HG02981 (cell line): ENCODE measurements at regions not wholly inside any gene's neighbourhood (a gene's known extent, or its start where the extent isn't known, plus 50 kb on each side); places are given as distances from the start of the nearest gene placed in this dataset.
A peak's percentile ranks its signal among the peaks of the same experiment; 100 is the strongest.

Experiments used
- ATAC-seq: cut with Tn5 transposase; IDR thresholded peaks from one replicate; pipeline ENCODE4 v1.9.1; 2021; ENCODE audit warnings: mild to moderate bottlenecking, moderate library complexity; ENCODE audit not compliant: unreplicated experiment

- no peak for ATAC-seq
Observed at GRCh38 chr13:39965309-39965708, 309.8 kb downstream of the COG6 start.

- ATAC-seq: no peak
Observed at GRCh38 chr13:39967199-39967959, 311.9 kb downstream of the COG6 start.

- no peak for ATAC-seq
Observed at GRCh38 chr13:39968646-39969475, 313.4 kb downstream of the COG6 start.

- no peak for ATAC-seq
Observed at GRCh38 chr13:39970177-39970846, 314.9 kb downstream of the COG6 start.

GRCh38 chr13:39971526-39971925, 316.1 kb downstream of the COG6 start:
- no peak for ATAC-seq

- no peak for ATAC-seq
Observed at GRCh38 chr13:39976481-39976880, 321.0 kb downstream of the COG6 start.

- no peak for ATAC-seq
Observed at GRCh38 chr13:39981056-39981455, 325.6 kb downstream of the COG6 start.

- ATAC-seq: no peak
Observed at GRCh38 chr13:39982745-39983144, 327.3 kb downstream of the COG6 start.

- no peak for ATAC-seq
Observed at GRCh38 chr13:39985071-39985470, 329.6 kb downstream of the COG6 start.

GRCh38 chr13:39988351-39988750, 332.9 kb downstream of the COG6 start:
- ATAC-seq: no peak

GRCh38 chr13:39998166-39998565, 342.7 kb downstream of the COG6 start:
- no peak for ATAC-seq

GRCh38 chr13:40002016-40002415, 346.6 kb downstream of the COG6 start:
- no peak for ATAC-seq

GRCh38 chr13:40013554-40013953, 358.1 kb downstream of the COG6 start:
- no peak for ATAC-seq

GRCh38 chr13:40016953-40017660, 361.6 kb downstream of the COG6 start:
- no peak for ATAC-seq

GRCh38 chr13:40017662-40018262, 362.3 kb downstream of the COG6 start:
- ATAC-seq: no peak

GRCh38 chr13:40023595-40024203, 368.2 kb downstream of the COG6 start:
- no peak for ATAC-seq

GRCh38 chr13:40024204-40024966, 368.9 kb downstream of the COG6 start:
- ATAC-seq: no peak

GRCh38 chr13:40024967-40025714, 369.7 kb downstream of the COG6 start:
- no peak for ATAC-seq

- peak; percentile 94 for ATAC-seq
Observed at GRCh38 chr13:40026174-40026585, 370.7 kb downstream of the COG6 start.
